Tongue (tissue), 1 donor: ENCODE measurements at regions not wholly inside any gene's neighbourhood (a gene's known extent, or its start where the extent isn't known, plus 50 kb on each side); places are given as distances from the start of the nearest gene placed in this dataset.

Experiments used
- DNase-seq: peaks from one replicate; pipeline ENCODE4 v3.0.0-alpha.2; 2015

GRCh38 chr7:17485368-17485767 is 186.9 kb downstream of the AHR start:
- DNase-seq: no peak

- no peak for DNase-seq
These were observed 187.5 kb downstream of the AHR start for GRCh38 chr7:17485904-17486303.

- DNase-seq: no peak
These were observed 188.4 kb downstream of the AHR start for GRCh38 chr7:17486835-17487234.

GRCh38 chr7:17487343-17487742 is 188.9 kb downstream of the AHR start:
- DNase-seq: no peak

- no peak for DNase-seq
These were observed 190.4 kb downstream of the AHR start for GRCh38 chr7:17488829-17489228.

GRCh38 chr7:17489961-17490360 is 191.5 kb downstream of the AHR start:
- no peak for DNase-seq

- DNase-seq: no peak
These were observed 192.4 kb downstream of the AHR start for GRCh38 chr7:17490825-17491224.

GRCh38 chr7:17492437-17492836 is 194.0 kb downstream of the AHR start:
- no peak for DNase-seq

GRCh38 chr7:17493446-17493845 is 195.0 kb downstream of the AHR start:
- DNase-seq: no peak

- no peak for DNase-seq
These were observed 197.4 kb downstream of the AHR start for GRCh38 chr7:17495655-17496394.

GRCh38 chr7:17497136-17497535 is 198.7 kb downstream of the AHR start:
- DNase-seq: no peak

- DNase-seq: no peak
These were observed 199.2 kb downstream of the AHR start for GRCh38 chr7:17497549-17498167.

- DNase-seq: no peak
These were observed 199.8 kb downstream of the AHR start for GRCh38 chr7:17498230-17498629.

- no peak for DNase-seq
These were observed 202.3 kb downstream of the AHR start for GRCh38 chr7:17500736-17501135.

- no peak for DNase-seq
These were observed 203.2 kb downstream of the AHR start for GRCh38 chr7:17501441-17502212.

GRCh38 chr7:17502213-17503060 is 204.0 kb downstream of the AHR start:
- DNase-seq: no peak

- no peak for DNase-seq
These were observed 207.6 kb downstream of the AHR start for GRCh38 chr7:17506095-17506494.

- DNase-seq: no peak
These were observed 208.1 kb downstream of the AHR start for GRCh38 chr7:17506596-17506995.

GRCh38 chr7:17507717-17508116 is 209.3 kb downstream of the AHR start:
- no peak for DNase-seq

- no peak for DNase-seq
These were observed 213.8 kb downstream of the AHR start for GRCh38 chr7:17512181-17512675.

GRCh38 chr7:17516771-17517170 is 218.3 kb downstream of the AHR start:
- no peak for DNase-seq

- no peak for DNase-seq
These were observed 222.5 kb downstream of the AHR start for GRCh38 chr7:17520941-17521340.
